Body of pancreas (tissue), 4 donors: ENCODE measurements at regions not wholly inside any gene's neighbourhood (a gene's known extent, or its start where the extent isn't known, plus 50 kb on each side); places are given as distances from the start of the nearest gene placed in this dataset.
A peak's percentile ranks its signal among the peaks of the same experiment; 100 is the strongest.

Experiments used
- ATAC-seq: fragments of 150-250 bp; one replicate; pipeline ENCODE4 v1.9.1; 2016
- DNase-seq, 4 donors: peaks; one replicate each; pipeline ENCODE4 v3.0.0-alpha.2; 2019
- H3K27ac ChIP-seq, 4 donors: fragments of 200-600 bp; sonication (generic); 1 replicate in 3 of 4; 2 replicates in 1 of 4; pipeline versions ENCODE4 v1.5.1 to v1.6.1; 2016 to 2019; ENCODE audit warnings: mild to moderate bottlenecking in 1 of 4, mixed read lengths in 1 of 4, moderate library complexity in 1 of 4
- H3K27me3 ChIP-seq, 2 donors: fragments of 200-600 bp; sonication (generic); one replicate each; pipeline ENCODE4 v1.6.0; 2016; ENCODE audit warnings: mild to moderate bottlenecking in 1 of 2
- H3K36me3 ChIP-seq, 2 donors: fragments of 200-600 bp; sonication (generic); replicated peaks in 1 of 2; 2 replicates each; pipeline ENCODE4 v1.5.1; 2016; ENCODE audit warnings: low read depth in 2 of 2; ENCODE audit not compliant: insufficient read depth in 1 of 2
- H3K4me1 ChIP-seq: fragments of 200-600 bp; sonication (generic); one replicate; pipeline ENCODE4 v1.6.0; 2016
- H3K4me3 ChIP-seq, 2 donors: fragments of 200-600 bp; sonication (generic); 1 replicate in 1 of 2; 2 replicates in 1 of 2; pipeline ENCODE4 v1.5.1; 2016 to 2019
- H3K9me3 ChIP-seq, 3 donors: fragments of 200-600 bp; sonication (generic); 1 replicate in 2 of 3; 2 replicates in 1 of 3; pipeline ENCODE4 v1.5.1; 2016
- POLR2A ChIP-seq, 3 donors: fragments of 450-650 bp; IDR thresholded peaks; one replicate each; pipeline ENCODE4 v1.6.1; 2016; ENCODE audit warnings: antibody characterized with exemption in 3 of 3, mild to moderate bottlenecking in 2 of 3
- WGBS, 2 donors: methylation state at CpG; one replicate each; pipeline ENCODE4 v1.1.5; 2017; 5-methylcytosine and 5-hydroxymethylcytosine counted together
- intact Hi-C: fragments of 100-400 bp; cut with DNase I; formaldehyde crosslinking; loops from one replicate; pipeline ENCODE4 v1.15.1; 2023
- TF ChIP-seq, protein P1 (sequence below), 7 experiments: fragments of 450-650 bp in 4 of 7; fragments of 200-600 bp in 3 of 7; sonication (generic) in 3 of 7; IDR thresholded peaks; one replicate each; pipeline ENCODE4 v1.5.1; 2016 to 2019; ENCODE audit warnings: antibody characterized with exemption in 7 of 7

DNA sequence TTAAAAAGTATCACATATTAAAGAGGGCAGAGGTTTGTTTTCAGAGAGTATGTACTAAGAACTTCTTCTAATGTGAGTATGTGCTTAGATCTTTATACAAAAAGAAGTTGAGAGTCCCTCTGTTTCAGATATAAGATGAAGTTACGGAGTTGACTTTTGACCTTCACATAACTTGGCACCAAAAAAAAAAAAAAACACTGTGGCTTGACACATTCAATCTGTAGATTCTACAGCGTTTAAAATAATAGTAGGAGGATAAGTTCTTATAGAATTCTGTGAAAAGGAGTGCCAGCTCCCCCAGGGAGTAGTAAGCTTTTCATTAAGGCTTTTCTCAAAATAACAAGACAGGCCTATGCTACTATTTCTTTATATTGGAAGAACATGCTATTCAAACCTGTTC, 105.4 kb upstream of the LRP1B start:
- intact Hi-C loops = no loop called here
- no peak for DNase-seq
- WGBS, 2 donors = 59 to 71% methylated on average over 2 of the region's 2 CpGs

DNA sequence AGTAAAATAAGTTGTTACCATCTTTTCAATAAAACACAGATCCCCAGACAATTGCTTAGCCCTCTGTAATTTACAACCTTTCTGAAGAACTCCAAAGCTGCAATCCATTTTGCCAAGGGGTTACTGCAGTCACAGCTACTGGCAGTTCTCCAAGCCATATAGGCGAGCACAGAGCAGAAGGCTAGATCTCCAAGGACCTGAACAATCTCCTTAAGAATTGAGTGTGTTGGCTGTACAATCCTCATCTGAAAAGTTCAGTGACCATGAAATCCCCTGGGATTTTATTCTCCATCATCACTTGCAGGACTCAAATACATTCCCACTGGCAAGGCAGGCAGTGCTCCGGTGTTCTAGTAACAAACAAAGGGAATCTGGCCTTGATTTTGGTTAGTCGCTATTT, 103.9 kb upstream of the LRP1B start:
- WGBS, 2 donors = 53 to 56% methylated on average over 3 of the region's 3 CpGs
- intact Hi-C loops = no loop called here
- H3K27ac ChIP-seq = no peak overlapping the region
- no peaks in the 10 kb centered on the region for H3K36me3 ChIP-seq
- no peaks in the 10 kb centered on the region for H3K4me1 ChIP-seq
- DNase-seq (no peak), ATAC-seq (no peak)
- H3K27me3 ChIP-seq = no peaks in the 10 kb centered on the region
- TF ChIP-seq, protein P1, sequence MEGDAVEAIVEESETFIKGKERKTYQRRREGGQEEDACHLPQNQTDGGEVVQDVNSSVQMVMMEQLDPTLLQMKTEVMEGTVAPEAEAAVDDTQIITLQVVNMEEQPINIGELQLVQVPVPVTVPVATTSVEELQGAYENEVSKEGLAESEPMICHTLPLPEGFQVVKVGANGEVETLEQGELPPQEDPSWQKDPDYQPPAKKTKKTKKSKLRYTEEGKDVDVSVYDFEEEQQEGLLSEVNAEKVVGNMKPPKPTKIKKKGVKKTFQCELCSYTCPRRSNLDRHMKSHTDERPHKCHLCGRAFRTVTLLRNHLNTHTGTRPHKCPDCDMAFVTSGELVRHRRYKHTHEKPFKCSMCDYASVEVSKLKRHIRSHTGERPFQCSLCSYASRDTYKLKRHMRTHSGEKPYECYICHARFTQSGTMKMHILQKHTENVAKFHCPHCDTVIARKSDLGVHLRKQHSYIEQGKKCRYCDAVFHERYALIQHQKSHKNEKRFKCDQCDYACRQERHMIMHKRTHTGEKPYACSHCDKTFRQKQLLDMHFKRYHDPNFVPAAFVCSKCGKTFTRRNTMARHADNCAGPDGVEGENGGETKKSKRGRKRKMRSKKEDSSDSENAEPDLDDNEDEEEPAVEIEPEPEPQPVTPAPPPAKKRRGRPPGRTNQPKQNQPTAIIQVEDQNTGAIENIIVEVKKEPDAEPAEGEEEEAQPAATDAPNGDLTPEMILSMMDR (IDR thresholded peaks at IDR 0.05) = no peak
- TF ChIP-seq POLR2A (IDR thresholded peaks at IDR 0.05) = no peak
- no peak overlapping the region for H3K4me3 ChIP-seq
- no peaks in the 10 kb centered on the region for H3K9me3 ChIP-seq

More for the DNA sequence above, 105.4 kb upstream of the LRP1B start:
- no peaks in the 10 kb centered on the region for H3K9me3 ChIP-seq
- no peaks in the 10 kb centered on the region for H3K27me3 ChIP-seq
- no peak overlapping the region for H3K27ac ChIP-seq
- ATAC-seq = no peak
- H3K4me3 ChIP-seq = no peak overlapping the region
- H3K36me3 ChIP-seq = no peaks in the 10 kb centered on the region
- no peaks in the 10 kb centered on the region for H3K4me1 ChIP-seq
- TF ChIP-seq, protein P1 (IDR thresholded peaks at IDR 0.05) = no peak
- no peak for TF ChIP-seq POLR2A (IDR thresholded peaks at IDR 0.05)

DNA sequence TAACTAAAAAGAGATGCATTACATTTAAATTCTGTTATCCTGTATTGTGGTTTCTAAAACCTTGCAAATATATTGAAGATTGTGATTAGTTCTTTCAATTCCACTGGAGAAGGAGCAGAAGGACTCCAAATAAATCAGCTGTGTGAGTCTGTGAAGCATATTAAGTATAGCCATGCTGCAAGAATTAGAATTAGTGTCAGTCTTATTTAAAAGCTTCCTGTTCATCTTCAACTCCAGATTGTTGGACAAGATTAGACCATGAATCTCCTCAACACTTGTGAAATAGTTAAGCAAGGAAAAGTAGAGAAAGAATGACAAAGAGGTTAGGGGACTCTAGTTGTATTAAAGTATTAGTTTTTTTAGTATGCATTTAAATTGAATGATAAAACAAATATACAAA, 92.5 kb upstream of the LRP1B start:
- TF ChIP-seq, protein P1 (IDR thresholded peaks at IDR 0.05) = no peak
- TF ChIP-seq POLR2A (IDR thresholded peaks at IDR 0.05) = no peak
- intact Hi-C loops = no loop called here
- H3K36me3 ChIP-seq = no peaks in the 10 kb centered on the region
- H3K27ac ChIP-seq = no peak overlapping the region
- H3K4me3 ChIP-seq = no peak overlapping the region
- DNase-seq (no peak), ATAC-seq (no peak)
- no peaks in the 10 kb centered on the region for H3K27me3 ChIP-seq
- no peaks in the 10 kb centered on the region for H3K9me3 ChIP-seq
- no peaks in the 10 kb centered on the region for H3K4me1 ChIP-seq

DNA sequence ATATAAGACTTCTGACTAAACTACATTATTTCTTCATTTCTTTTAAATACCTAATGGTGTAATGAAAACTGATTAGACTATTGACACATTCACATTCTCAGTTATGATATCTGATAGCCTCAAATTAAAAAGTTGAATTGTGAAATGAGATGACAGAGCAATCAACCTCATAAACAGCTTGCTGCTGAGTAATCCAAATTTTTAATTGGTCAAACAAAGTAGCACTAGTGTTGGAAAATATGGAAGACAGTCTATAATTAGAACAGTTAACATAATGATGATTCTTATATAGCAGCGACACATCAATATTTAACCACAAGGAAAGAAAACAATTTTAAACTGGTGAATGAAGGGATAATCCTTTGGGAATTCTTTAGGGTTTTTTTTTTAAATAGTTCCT, 91.9 kb upstream of the LRP1B start:
- no peaks in the 10 kb centered on the region for H3K27me3 ChIP-seq
- 79 to 83% methylated on average over 1 of the region's 1 CpG for WGBS, 2 donors
- DNase-seq (no peak), ATAC-seq (no peak)
- intact Hi-C loops = no loop called here
- H3K9me3 ChIP-seq = no peaks in the 10 kb centered on the region
- H3K4me1 ChIP-seq = no peaks in the 10 kb centered on the region
- H3K36me3 ChIP-seq = no peaks in the 10 kb centered on the region
- TF ChIP-seq, protein P1 (IDR thresholded peaks at IDR 0.05) = no peak
- TF ChIP-seq POLR2A (IDR thresholded peaks at IDR 0.05) = no peak
- no peak overlapping the region for H3K4me3 ChIP-seq
- no peak overlapping the region for H3K27ac ChIP-seq

DNA sequence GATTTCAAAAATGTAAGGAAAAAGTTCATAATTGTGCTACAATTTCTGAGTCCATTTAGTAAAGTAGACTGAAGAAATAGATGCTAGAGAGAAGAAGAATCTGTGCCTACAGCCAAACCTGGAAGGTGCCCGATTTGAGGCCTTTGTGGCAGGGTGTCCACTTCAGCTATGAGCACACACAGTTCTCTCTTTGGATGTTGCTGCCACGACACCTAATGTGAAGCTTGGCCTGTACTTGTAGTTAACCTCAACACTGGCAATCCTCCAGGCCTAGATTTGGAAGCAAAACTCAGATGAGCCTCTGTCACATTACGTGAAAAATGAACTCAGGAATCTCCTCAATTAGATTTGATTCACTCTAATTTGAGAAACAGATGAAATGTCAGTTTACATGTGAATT, 90.1 kb upstream of the LRP1B start:
- no peaks in the 10 kb centered on the region for H3K36me3 ChIP-seq
- H3K4me3 ChIP-seq = no peak overlapping the region
- DNase-seq (peak in 1 of 4 donors; percentile 2), ATAC-seq (no peak)
- no peaks in the 10 kb centered on the region for H3K4me1 ChIP-seq
- no peak for TF ChIP-seq POLR2A (IDR thresholded peaks at IDR 0.05)
- TF ChIP-seq, protein P1 (IDR thresholded peaks at IDR 0.05) = no peak
- intact Hi-C loops = no loop called here
- no peaks in the 10 kb centered on the region for H3K27me3 ChIP-seq
- no peak overlapping the region for H3K27ac ChIP-seq
- 29 to 40% methylated on average over 3 of the region's 3 CpGs for WGBS, 2 donors
- H3K9me3 ChIP-seq = no peaks in the 10 kb centered on the region
